ENCODE measurements at regions not wholly inside any gene's neighbourhood (a gene's known extent, or its start where the extent isn't known, plus 50 kb on each side); places are given as distances from the start of the nearest gene placed in this dataset.

- H3K27ac ChIP-seq: no peak overlapping the region
- H3K4me2 ChIP-seq: no peak overlapping the region
- ChIA-PET CTCF (interaction anchor here (1.1 kb wide), 1 partner anchor 9 kb away, joined by 4 read pairs; no protein-coding TSS in a partner anchor), POLR2A (no interaction called here)
- DNase-seq (ENCODE audit: low read depth in 1 of 2, low spot score in 1 of 2) (no peak), FAIRE-seq (no peak), ATAC-seq (no peak)
- WGBS (ENCODE audit: missing lambda C conversion rate): 3% methylated on average over 7 of the region's 10 CpGs
- H3K9me3 ChIP-seq: peaks cover 5% of the 10 kb centered on the region; the same call in 2 of the 3 replicates
- no peak for TF ChIP-seq NFE2L2 (conservative IDR thresholded peaks at IDR 0.05; ENCODE audit: low read length)
- H3K4me3 ChIP-seq: no peak overlapping the region
- no peaks in the 10 kb centered on the region for H3K4me1 ChIP-seq
Observed at GRCh38 chr3:127383656-127384179, 95.9 kb upstream of the PRR20G start.

GRCh38 chr3:127377801-127378655 lies 90.2 kb upstream of the PRR20G start:
- no peak overlapping the region for H3K4me3 ChIP-seq
- H3K27ac ChIP-seq: no peak overlapping the region
- TF ChIP-seq ELK1 (IDR thresholded peaks at IDR 0.05; ENCODE audit: low read depth, low read length): no peak
- no peak for TF ChIP-seq NPAS2 (CRISPR knock-in tag; IDR thresholded peaks at IDR 0.05; ENCODE audit: borderline replicate concordance)
- TF ChIP-seq MAFK (IDR thresholded peaks at IDR 0.05; ENCODE audit: partially characterized antibody): no peak
- TF ChIP-seq KDM5A (IDR thresholded peaks at IDR 0.05): no peak
- no peak for TF ChIP-seq ZC3H11A (IDR thresholded peaks at IDR 0.05)
- TF ChIP-seq BCL3 (IDR thresholded peaks at IDR 0.05): no peak
- TF ChIP-seq JUNB (IDR thresholded peaks at IDR 0.05): no peak
- TF ChIP-seq CHD4 (IDR thresholded peaks at IDR 0.05; ENCODE audit: borderline replicate concordance): no peak
- no peak for TF ChIP-seq RARB (CRISPR knock-in tag; IDR thresholded peaks at IDR 0.05)
- TF ChIP-seq CHD2 (IDR thresholded peaks at IDR 0.05; ENCODE audit: low read length, partially characterized antibody): no peak
- no peak for TF ChIP-seq MAX (IDR thresholded peaks at IDR 0.05)
- no peak for TF ChIP-seq MAZ (IDR thresholded peaks at IDR 0.05; ENCODE audit: borderline replicate concordance, low read depth, low read length)
- no peak for TF ChIP-seq ZSCAN20 (CRISPR knock-in tag; IDR thresholded peaks at IDR 0.05)
- TF ChIP-seq HMGXB4 (CRISPR knock-in tag; IDR thresholded peaks at IDR 0.05; ENCODE audit: borderline replicate concordance): no peak
- no peak for TF ChIP-seq BHLHE40 (IDR thresholded peaks at IDR 0.05; ENCODE audit: low read depth, low read length)
- no peak for TF ChIP-seq KDM1A (IDR thresholded peaks at IDR 0.05; ENCODE audit: low read depth)
- peaks cover 5% of the 10 kb centered on the region; the same call in 2 of the 3 replicates for H3K9me3 ChIP-seq
- DNase-seq (ENCODE audit: low read depth in 1 of 2, low spot score in 1 of 2): no peak
- whole genome bisulfite sequencing (ENCODE audit: missing lambda C conversion rate): 52% methylated on average over 7 of the region's 11 CpGs
- CTCF ChIA-PET: no interaction called here
- FAIRE-seq: no peak
- POLR2A ChIA-PET: no interaction called here
- no peaks in the 10 kb centered on the region for H3K4me1 ChIP-seq
- no peak overlapping the region for H3K4me2 ChIP-seq
- no peak for ATAC-seq
